GM21447 (cell line): ENCODE measurements at regions not wholly inside any gene's neighbourhood (a gene's known extent, or its start where the extent isn't known, plus 50 kb on each side); places are given as distances from the start of the nearest gene placed in this dataset.
A peak's percentile ranks its signal among the peaks of the same experiment; 100 is the strongest.

Experiments used
- ATAC-seq: cut with Tn5 transposase; IDR thresholded peaks from one replicate; pipeline ENCODE4 v1.9.1; 2021; ENCODE audit not compliant: unreplicated experiment

DNA sequence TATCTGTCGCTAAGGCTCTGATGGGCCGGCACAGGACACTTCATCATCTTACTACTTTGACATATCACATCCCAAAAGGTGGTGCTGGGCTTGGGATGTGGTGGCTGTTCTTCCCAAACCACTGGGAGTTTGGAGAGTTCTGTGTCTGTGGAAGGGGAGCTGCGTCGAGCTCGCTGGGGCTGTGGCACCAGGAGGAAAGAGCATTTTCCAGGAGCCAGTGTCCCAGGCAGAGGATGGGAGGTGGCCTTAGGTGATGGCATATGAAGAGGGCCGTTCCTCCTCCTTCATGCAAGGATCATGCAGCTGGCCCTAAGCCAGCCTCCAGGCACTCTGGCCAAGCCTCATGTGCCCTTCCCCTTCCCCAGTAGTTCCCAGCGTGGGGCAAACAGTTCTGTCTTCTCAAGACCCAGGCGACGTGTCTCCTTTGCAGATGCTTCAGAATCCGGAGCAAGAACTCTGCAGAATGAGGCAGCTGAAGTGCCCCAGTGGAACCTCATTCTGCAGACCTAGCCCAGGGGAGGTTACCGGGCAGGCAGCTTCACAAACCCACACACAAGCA is 89.4 kb upstream of the TNRC6C start:
- ATAC-seq: peak; percentile 6

DNA sequence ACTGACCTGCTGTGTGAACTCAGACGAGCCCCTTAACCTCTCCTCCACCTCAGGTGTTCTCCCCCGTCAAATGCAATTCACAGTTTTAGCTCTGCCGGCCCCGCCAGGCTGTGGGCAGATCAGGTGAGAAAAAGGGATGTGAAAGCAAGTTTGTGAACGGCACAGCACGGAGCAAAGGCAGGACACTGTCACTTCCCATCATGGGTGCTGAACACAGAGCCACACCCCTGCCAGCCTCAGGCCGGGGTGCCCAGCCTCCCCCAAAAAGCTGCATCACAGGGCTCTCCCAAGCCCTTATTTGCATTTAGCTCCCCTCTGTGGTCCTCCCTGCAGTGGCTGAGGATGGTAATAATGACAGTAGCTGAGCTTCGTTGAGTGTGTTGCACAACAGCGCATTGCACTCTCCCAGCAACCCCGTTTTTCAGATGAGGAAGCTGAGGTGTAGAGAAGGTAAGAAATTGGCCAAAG is 88.8 kb upstream of the TNRC6C start:
- peak; percentile 87 for ATAC-seq

DNA sequence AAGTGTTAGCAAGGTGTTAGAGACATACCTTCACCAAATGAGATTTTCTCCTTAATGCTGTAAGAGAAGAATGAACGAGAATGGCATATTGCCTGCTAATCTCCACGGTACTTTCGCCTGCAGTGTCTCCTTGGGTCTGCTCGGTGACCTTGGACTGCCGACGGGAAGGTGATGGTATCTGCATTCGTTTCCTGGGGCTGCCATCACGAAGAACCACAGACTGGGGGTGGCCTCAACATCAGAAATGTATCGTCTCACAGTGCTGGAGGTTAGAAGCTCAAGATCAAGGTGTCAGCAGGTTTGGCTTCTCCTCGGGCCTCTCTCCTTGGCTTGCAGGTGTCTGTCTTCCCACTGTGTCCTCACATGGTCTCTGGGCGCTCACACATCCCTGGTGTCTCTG is 86.3 kb upstream of the TNRC6C start:
- ATAC-seq: no peak

DNA sequence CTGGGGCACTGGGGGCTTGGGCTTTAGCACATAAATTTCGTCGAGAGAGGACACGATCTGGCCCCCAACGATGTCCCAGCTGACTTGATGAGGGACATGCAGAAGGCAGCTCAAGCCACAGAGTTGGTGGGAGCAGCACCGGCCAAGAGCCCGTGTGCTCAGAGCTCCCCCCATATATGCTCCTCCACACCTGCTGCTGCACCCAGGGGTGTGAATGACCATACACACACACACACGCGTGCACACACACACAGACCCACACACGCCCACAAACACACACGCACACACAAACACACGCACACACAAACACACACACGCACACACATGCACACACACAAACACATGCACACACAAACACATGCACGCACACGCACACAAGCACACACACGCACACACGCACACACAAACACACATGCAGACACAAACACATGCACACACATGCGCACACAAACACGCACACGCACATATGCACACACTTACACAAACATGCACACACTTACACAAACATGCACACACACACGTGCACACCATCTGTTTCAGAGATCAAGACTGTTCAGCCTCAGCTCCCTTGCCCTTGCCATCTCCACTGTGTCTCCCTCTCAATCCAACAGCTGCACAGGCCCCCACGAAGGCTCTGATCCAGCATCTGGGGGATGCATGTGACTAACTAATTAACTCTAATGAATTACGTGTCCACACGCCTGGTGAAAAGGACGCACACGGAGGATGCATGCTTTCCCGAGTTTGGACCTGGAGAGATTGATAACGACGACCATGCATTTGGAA is 85.6 kb upstream of the TNRC6C start:
- ATAC-seq: no peak

DNA sequence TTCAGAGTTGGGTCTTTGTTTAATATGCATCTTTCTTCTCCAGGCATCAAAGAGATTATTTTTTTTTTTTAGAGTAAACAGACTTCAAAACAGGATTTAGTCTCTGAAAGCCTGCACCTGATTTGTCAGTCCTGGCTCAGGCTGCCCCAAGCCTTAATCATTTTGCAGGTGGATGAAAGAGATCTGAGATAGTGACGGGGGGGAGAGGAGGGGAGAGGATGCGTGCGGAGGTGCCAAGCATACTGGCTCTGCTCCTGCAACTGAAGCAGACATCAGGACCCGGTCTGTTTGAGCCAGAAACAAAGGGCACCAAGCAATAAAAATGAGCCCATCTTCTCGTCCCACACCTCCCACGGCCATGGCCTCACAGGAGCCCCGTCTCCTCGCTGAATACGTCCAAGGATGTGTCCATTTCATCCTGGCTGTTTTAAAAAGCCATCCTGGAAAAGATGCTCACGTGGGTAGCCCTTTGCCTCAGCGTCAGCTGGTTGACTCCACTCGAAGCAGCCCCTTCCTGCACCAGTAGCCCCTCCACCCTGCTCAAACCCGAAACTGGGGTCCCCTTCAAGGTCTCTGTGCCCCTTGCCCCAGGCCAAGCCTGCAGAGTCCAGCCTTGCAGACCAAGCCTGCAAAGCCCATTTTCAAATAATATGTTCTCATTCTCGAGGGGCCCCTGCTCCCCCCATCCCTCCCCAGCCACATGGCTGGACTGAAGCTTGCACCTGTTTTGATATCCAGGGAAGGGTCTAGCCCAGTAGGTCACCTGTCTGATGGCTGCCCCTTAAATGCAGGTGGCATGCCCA is 84.8 kb upstream of the TNRC6C start:
- no peak for ATAC-seq

DNA sequence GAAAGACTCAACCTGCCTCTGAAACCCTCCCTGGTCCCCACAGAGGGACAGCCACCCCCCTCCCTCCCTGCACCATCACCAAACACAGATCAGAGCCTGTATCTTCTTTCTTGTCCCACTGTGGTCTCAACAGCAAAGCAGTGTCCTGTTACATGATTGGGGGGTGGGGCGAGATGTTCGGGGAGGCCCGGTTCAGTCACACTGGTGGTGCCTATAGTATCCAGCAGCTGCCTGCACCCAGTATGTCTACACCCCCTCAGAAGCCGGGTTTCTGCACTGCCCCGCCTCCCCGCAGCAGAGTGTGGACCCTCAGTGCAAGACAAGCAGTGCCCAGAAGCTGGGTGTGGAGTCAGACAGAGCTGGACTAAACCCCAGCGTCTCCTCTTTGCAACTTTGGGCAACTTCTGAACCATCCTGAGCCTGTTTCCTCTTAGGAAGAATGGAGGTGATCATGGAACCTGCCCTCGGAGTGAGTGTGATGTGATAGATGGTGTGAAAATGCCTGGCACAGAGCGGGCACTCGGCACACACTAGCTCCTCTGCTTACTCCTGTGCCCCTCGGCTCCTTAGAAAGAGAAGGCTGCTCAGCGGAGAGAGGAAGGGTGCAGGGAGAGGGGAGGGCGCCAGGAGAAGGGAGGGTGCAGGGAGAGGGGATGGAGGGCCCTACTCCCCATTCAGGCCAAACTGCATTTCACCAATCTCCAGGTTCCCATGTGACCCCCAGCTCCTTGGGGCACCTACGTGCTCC is 84.0 kb upstream of the TNRC6C start:
- no peak for ATAC-seq

GRCh38 chr17:77875051-77875780 is 83.3 kb upstream of the TNRC6C start:
- no peak for ATAC-seq

DNA sequence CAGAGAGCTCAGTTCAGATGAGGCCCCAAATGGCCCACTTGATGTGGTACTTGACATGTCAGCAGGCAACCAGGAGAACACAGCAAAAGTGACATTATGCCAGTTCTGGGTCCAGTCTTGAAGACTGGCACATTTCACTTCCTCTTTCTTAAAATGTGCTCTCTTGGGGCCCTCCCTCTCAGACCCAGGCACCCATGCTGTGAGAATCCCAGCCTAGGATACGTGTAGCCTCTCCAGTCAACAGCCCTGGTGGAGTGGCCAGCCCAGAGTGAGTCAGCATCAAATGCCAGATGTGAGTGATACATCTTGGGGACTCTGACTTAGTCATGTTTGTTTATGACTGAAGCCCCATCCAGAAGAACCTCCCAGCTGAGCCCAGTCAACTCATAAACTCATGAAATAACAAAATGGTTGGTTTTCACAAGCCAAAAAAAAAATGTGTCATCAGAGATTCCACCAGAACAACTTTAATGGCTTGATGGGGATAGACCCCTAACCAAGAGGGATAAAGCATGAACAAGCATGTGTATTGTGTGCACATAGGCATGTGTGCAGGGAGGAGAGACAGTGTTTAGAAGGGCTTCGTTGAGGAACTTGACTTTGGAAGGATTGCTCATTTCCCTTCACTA is 82.5 kb upstream of the TNRC6C start:
- no peak for ATAC-seq

GRCh38 chr17:77877036-77877435 is 81.5 kb upstream of the TNRC6C start:
- ATAC-seq: no peak

DNA sequence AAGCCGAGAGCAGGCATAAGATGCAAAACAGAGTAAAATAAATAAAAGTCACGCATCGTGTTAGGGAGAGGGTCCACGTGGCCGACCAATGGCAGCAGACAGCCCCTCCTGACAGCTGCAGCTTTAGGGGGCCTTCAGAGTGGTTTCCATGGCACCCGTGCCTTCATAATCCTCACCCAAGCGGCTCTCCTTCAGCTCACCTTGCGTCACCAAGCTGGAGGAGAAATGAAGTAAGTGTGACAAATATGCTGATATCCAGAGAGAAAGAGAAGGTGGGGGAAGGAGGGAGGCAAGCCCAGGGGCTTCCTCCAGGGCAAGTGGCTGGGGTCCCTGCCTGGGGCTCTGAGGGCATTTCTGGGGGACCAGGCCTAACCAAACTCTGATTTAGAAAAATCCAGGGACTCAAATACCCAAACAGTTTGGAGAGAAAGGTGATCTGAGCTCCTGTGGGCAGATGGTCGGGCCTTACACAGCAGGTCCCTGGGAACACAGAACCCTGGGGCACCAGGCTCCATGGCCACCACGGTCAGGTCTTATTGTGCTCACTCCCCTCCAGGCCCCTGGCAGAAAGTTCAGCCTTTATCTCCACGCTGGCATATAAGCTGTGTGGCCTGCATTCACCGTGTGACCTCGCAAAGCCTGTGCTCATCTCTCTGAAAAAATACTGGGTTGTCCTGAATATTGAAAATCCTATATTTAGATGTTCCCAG is 80.7 kb upstream of the TNRC6C start:
- no peak for ATAC-seq

GRCh38 chr17:77879226-77879895 is 79.1 kb upstream of the TNRC6C start:
- no peak for ATAC-seq

DNA sequence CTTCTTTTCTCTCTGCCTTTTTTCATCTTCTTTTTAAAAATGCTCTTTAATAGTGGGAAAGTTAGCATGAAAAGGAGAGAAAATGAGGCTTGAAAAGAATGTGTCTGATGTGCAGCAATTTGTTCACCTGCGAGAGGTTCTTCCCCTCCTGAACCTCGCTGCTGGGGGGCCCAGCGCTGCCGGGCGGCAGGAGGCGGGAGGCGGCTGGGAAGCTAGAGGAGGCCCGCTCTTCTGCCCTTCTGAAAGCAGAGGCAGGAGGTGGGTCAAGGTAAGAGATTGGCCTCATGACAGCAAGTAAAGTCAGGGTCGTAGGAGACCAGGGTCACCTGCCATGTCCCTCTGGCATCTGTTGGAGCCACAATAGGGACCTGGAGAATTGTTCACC is 78.6 kb upstream of the TNRC6C start:
- ATAC-seq: no peak

GRCh38 chr17:77880711-77881450 is 77.6 kb upstream of the TNRC6C start:
- ATAC-seq: peak; percentile 2

DNA sequence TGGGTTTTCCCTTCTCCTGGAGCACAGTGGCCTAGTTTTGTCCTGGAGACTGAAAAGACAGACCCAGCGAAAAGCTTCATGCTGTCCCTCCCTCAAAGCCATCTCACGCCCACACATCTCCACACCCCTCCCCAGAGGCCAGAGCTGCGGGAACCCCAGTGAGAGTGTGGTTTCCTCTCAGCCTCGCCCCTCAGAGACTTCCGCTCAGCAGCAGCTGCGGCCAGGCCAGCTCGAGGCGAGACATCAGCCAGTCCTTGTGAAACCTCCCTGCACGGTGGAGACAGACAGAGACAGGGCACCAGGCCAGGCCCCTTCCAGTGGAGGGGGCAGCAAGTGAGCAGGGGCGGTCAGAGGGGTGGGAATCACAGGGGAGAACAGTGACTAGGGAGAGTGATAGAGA is 77.0 kb upstream of the TNRC6C start:
- peak; percentile 82 for ATAC-seq

DNA sequence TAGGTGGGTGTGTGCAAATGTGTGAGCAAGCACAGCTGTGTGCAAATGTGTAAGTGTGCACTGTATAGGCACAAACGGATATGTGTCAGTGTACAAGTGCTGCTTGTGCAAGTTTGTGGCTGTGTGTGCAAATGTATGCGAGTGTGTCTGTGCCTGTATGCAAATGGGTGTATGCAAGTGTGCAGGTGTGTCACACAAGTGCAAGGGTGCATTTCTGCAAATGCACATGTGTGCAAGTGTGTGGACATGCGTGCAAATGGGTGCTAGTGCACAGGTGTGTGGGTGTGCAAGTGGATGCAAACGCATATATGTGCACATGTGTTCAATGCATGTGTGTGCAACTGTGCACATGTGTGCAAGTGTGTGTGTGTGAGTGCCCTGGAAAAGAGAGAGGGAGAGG is 76.5 kb upstream of the TNRC6C start:
- ATAC-seq: no peak

DNA sequence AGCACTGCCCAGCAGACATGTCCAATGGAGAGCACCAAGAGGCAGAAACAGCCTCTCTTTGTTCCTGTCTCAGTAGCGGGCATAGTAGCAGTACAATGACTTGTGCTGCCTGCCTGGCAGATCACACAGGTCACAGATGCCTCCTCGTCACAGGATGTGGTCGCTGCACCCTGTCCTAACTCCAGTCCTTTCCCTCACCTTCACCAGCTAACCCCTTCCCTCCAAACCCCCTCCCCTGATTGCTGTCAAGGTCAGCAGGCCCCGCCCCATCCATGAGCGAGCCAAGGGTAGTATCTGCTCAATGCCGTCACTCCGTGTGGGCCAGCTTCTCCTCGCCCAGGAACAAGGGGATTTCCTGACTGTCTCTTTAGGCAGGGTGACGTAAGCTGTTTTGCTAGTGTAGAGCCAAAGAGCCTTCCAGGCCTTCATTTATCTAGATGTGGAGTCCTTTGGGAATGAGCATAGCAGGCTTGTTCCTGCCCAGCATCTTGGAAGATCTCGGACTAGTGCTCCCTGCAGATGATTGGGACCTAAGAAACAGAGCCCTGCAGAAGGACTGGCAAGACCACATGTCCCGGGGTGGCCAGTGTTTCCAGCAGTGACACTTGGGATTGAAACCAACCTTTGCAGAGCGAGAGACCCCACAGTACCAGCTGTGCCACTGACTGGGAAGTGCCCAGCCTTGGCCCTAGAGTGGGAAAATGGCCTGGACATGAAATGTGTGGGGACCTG is 75.9 kb upstream of the TNRC6C start:
- ATAC-seq: peak; percentile 43

- no peak for ATAC-seq
Measured at GRCh38 chr17:77883213-77883650, 75.3 kb upstream of the TNRC6C start.

GRCh38 chr17:77884019-77884418 is 74.5 kb upstream of the TNRC6C start:
- ATAC-seq: no peak
